GM21515 (cell line): ENCODE measurements at regions not wholly inside any gene's neighbourhood (a gene's known extent, or its start where the extent isn't known, plus 50 kb on each side); places are given as distances from the start of the nearest gene placed in this dataset.

Experiments used
- ATAC-seq: cut with Tn5 transposase; IDR thresholded peaks from one replicate; pipeline ENCODE4 v1.9.1; 2021; ENCODE audit not compliant: unreplicated experiment

DNA sequence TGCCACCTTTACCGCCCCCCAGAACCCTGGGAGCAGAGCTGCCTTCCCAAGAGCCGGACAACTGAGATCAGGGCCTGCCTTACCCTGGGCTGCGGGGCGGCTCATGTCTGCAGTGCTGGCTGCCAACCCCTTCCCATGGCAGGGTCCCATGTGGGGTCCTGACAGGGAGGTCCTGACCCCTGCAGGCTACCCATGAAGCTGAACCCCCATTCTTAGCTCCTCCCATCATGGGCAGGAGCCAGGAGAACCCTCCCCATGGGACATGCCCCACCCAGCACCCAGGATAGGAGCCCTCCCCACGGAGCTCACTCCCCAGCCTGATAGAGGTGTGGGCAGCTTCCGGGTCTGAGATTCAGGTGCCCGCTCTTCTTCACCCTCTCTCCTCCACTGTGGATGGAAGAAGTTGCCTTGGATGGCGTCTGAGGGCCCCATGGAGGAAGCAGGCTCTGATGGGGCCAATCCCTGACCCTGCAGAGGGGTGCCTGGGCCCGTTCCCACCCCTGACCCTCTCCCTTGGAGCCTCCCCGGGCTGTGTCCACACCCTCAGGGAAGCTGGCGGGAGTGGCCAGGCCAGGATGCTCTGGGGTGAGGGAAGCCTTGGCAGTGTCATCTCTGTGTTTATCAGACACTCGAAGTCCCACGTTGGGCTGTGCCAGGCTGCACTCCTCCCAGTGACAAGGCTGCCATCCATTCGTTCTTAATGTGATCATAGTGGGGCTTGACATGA lies 1508.2 kb downstream of the BRD1 start:
- ATAC-seq = no peak

GRCh38 chr22:48318575-48319320 lies 1508.9 kb downstream of the BRD1 start:
- ATAC-seq = no peak

DNA sequence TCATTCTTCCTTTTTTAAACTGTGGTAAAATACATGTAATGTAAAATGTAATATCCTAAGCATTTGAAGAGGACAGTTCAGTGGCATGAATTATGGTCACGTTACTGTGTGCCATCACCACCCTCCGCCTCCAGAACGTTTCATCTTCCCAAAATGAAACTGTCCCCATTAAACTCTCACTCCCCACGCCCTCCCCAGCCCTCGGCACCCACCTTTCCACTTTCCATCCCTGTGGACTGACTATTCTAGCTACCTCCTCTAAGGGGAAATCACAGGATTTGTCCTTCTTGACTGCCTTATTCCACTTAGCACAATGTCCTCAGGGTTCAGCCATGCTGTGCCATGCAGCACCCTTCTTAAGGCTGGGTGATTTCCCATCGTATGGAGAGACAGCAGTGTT lies 1509.5 kb downstream of the BRD1 start:
- ATAC-seq = no peak

DNA sequence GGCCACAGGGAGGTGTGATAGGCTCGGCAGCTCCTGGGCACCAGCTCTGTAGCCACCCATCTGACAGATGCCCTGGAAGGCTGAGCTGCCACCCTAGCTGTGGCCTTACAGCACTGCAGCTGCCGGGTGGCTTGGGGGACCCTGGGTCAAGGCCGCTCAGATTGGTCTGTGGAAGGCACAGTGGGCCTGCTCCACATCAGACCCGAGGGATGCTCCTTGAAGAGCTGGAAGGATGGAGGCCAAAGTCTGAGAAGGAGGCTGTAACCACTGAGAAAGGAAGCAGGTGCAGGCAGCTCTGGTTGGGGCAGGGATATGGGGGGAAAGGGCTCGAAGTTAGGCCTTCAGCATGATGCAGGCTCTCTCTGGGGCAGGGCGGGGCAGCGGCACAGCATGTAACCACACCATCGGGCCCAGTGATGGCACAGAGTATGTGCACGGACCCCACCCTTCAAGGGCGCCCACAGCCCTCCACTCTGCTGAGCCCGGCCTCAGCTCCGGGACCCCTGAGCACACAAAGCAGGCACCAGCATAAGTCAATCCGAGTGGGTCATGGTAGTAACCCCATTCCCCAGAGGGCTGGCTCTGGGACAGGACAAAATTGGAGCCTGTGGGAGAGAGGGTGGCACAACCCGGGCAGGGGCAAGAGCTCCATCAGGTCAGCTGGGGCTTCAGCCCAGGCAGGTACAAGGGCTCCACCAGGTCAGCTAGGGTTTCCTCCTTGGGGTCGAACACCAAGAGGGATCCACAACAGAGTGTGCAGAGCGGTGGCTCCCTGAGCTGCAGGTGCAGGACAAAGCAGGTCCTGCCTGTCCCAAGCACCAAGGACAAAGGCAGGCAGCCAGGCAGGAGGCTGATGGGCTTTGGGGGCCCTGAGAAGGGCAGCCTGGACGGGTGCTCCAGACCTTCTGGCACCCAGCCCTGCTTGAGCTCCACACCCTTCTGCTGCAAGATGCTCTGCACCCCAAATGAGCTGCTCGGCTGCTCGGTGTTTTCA lies 1511.1 kb downstream of the BRD1 start:
- no peak for ATAC-seq

DNA sequence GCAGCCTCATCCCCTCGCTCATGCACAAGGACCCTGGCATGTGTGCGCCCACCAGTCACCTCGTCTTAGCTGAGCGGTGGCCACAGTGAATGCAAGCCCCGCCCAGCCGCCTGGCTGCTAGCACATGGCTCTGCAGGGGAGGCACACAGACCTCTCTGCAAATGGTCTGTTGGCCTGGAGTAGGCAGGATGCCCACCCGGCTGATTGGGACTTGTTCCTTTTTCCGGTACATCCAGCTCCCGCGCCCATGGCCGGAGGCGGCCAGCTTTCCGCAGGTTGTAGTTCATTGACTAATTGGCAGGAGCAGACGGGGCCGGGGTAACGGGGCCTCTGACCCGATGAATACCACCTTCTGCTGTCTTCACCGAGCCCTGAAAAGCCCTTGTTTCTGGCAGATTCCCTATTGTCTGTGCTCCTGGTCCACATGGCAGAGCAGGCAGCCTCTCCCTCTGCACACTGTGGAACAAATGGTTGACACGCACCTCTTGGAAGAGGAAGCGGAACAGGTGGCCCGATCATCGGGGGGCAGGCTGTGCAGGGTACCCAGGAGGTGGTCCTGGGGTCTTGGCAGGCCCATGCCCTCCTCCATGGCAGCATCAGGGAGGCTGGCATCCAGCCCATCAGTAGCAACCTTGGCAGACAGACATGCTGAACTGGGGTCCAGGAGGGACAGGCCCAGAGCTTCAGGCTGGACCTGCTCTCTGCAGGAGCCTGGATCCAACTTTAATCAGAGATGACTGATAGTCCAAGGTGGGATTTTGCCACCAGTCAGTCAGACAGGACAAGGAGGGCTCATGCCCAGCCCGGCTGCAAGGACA lies 1512.0 kb downstream of the BRD1 start:
- ATAC-seq = no peak

- no peak for ATAC-seq
Observed at GRCh38 chr22:48314073-48314472, 1513.6 kb downstream of the BRD1 start.

DNA sequence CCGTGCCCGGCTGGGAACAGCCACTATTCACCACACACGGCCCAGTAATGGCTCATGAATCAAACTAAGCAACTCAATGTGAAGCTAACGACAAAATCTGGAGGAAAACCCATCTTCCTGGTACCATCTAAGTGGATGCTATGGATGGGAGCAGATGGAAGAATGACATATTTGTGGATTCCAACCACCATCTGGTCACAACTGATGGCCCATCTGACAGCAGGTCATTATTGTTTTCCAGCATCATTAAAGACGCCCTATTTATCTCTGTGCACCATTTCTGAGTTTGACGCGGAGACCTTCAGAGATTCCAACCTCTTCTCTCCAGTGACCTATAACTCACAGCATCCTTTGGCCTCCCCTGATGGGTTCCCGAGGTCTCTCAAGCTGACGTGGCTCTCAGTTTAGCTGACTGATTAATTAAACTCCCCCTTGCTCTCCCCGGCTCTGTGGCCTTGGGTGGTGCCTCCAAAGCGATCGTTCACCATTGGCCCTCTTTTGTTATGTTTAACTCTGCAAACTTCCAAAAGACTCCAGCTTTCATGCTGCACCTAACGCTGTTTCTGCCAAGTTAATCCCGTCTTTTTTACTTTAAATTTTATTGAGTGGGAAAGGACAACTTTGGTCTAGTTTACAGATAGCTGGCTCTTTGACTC lies 1514.4 kb downstream of the BRD1 start:
- no peak for ATAC-seq

- ATAC-seq = no peak
Observed at GRCh38 chr22:48310740-48311139, 1516.9 kb downstream of the BRD1 start.

DNA sequence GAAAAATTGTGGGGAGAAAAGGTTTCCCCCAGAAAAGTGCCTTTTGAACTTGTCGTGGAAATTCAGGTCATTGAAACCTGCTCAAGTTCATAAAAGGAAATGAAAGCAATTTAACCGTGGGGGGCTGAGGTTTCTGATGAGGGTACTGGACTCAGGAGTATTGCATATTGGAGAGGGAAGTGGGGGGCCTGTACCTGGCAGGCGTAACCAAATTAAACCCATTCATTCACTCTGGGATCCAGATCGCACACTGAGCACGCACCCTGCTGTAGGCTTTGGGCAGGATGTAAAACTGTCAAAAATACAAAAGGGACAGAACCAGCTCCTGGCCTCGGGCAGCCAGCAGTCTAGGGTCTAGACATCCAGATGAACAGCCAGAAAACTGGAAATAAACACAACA lies 1517.4 kb downstream of the BRD1 start:
- ATAC-seq = no peak

- no peak for ATAC-seq
Observed at GRCh38 chr22:48309836-48310235, 1517.8 kb downstream of the BRD1 start.

DNA sequence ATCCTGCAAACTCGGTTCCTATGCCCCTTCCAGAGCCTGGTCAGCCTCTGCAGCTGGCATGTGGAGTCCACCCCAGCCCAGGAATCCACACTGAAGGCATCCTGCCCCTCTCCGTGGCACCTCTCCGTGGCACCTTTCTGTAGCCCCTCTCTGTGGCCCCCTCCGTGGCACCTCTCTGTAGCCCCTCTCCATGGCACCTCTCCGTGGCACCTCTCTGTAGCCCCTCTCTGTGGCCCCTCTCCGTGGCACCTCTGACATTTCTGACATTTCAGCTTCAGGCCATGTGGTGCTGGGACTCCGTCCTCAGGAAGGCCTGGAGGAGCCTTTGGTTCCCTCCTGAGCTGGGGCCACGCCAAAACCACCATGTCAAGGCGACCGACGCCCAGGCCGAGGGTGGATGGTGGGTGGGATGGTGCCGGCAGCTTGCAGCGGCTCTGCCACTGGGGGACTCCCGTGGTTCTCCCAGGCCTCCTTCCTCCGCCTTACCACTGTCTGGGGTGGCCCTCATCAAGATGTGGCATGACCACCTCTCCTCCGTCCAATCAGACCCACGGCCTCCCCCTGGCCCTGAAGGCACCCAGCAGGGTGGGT lies 1518.5 kb downstream of the BRD1 start:
- ATAC-seq = no peak

- ATAC-seq = no peak
Observed at GRCh38 chr22:48307931-48308330, 1519.7 kb downstream of the BRD1 start.

DNA sequence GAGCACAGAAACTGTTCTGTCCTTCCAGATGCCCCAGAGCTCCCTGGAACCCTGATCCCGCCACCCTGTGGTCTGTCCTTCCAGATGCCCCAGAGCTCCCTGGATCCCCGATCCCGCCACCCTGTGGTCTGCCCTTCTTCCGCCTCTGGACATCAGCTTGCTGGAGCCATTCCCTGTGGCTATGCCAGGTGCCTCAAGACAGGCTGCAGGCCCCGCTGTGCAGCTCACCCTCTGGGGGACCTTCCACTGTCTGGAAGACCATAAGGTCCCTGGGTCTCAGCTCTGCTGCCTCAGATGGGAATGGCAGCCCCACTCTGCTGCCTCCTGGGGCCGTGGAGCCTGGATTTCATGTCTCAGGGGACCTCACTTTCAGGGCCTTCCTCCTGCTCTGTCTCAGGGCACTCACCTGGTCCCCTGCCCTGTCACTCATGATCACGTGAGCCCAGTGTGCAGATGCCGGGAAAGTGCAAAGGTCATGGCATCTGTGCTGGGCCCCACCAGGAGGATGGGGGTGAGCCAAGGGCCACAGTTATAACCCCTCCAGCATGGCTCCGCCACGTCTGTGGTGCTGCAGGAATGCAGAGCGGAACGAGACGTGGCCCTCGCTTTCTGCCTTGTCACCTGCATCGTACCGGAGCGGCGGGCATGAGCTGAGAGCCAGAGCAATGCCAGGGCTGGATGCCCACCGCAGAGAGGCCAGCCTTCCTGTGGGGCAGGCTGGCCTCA lies 1520.7 kb downstream of the BRD1 start:
- ATAC-seq = no peak

GRCh38 chr22:48306284-48306683 lies 1521.4 kb downstream of the BRD1 start:
- ATAC-seq = no peak

GRCh38 chr22:48305726-48306235 lies 1521.9 kb downstream of the BRD1 start:
- ATAC-seq = no peak

GRCh38 chr22:48303369-48303725 lies 1524.3 kb downstream of the BRD1 start:
- ATAC-seq = no peak

GRCh38 chr22:48302657-48303368 lies 1524.9 kb downstream of the BRD1 start:
- ATAC-seq = no peak

DNA sequence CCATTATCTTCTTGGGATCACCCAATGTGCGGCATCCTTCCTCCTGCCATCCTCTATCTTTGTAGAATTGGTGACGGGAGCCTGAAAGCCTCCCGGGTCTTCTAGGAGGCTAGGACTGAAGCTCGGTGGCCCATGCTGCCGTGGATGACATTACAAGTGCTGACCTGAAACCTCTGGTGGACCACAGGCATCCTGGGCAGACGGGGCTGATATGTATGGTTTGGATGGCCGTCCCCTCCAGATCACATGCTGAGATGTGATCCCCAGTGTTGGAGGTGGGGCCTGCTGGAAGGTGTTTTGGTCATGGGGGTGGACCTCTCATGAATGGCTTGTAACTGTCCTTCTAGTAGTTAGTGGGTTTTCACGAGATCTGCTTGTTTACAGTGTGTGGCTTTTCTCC lies 1525.8 kb downstream of the BRD1 start:
- ATAC-seq = no peak
